Activated CD4-positive, alpha-beta T cell treated with anti-CD3 and anti-CD28 coated beads, Interleukin-2, amount 50 U/mL, for 24 hours (primary cell): ENCODE measurements at regions not wholly inside any gene's neighbourhood (a gene's known extent, or its start where the extent isn't known, plus 50 kb on each side); places are given as distances from the start of the nearest gene placed in this dataset.

Experiments
- DNase-seq, 2 donors: peaks; one replicate each; pipeline ENCODE4 v3.0.0-alpha.2; 2020; ENCODE audit warnings: low read depth in 1 of 2, low spot score in 1 of 2

GRCh38 chr13:29664591-29664990 lies 69.1 kb upstream of the SLC7A1 start:
- no peak for DNase-seq

DNA sequence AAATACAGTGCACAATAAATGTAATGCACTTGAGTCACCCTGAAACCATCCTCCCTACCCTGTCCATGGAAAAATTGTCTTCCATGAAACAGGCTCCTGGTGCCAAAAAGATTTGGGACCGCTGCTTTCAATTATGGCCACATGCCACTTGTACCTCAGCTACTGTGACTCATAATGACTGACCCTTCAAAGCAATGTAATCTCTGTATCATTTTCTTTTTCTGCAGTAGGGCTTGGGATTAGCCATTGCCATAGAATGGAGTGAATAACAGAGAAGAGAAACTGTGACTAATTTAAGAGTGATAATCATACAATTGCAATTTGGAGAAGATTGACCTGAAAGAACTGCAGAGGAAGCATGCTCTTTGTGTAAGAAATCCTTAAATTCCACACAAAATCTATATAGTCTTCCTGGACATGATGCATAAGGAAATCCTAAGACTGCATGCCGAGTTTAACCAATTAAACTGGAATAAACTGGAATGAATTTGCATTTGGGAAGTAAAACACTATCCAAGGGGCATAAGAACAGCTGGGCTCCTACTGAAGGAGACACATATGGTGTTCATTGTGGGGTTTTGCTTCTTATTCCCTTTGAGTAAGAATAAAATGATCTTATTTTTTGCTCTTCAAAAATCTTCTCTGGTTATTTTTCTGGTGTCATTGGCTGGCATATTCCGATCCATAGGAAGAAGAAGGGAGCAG lies 59.5 kb upstream of the SLC7A1 start:
- no peak for DNase-seq

GRCh38 chr13:29654384-29654783 lies 58.9 kb upstream of the SLC7A1 start:
- no peak for DNase-seq

GRCh38 chr13:29648760-29649159 lies 53.3 kb upstream of the SLC7A1 start:
- DNase-seq, result no peak
